H9 (cell line): ENCODE measurements at regions not wholly inside any gene's neighbourhood (a gene's known extent, or its start where the extent isn't known, plus 50 kb on each side); places are given as distances from the start of the nearest gene placed in this dataset.

ENCODE experiments used
- DNase-seq: peaks from one replicate; pipeline ENCODE4 v3.0.0-alpha.2; 2017
- H2AFZ ChIP-seq: one replicate; pipeline ENCODE4 v1.6.1; 2013; ENCODE audit warnings: mild to moderate bottlenecking, low read length, control low read depth, moderate library complexity
- H2AK5ac ChIP-seq: 2 replicates; pipeline ENCODE4 v1.6.1; 2013; ENCODE audit warnings: low read length, control low read depth, mixed read lengths; ENCODE audit not compliant: insufficient read length
- H2BK120ac ChIP-seq: one replicate; pipeline ENCODE4 v1.6.1; 2013; ENCODE audit warnings: low read depth, mild to moderate bottlenecking, low read length, control low read depth, inconsistent platforms; ENCODE audit not compliant: poor library complexity, severe bottlenecking
- H2BK12ac ChIP-seq: 2 replicates; pipeline ENCODE4 v1.6.1; 2013; ENCODE audit warnings: low read length, control low read depth, mixed read lengths, low read depth; ENCODE audit not compliant: insufficient read length
- H2BK15ac ChIP-seq: 2 replicates; pipeline ENCODE4 v1.6.1; 2013; ENCODE audit warnings: low read depth, low read length, control low read depth
- H2BK20ac ChIP-seq: one replicate; pipeline ENCODE4 v1.6.1; 2013; ENCODE audit warnings: low read depth, mild to moderate bottlenecking, low read length, control low read depth, inconsistent platforms; ENCODE audit not compliant: poor library complexity, severe bottlenecking
- H2BK5ac ChIP-seq: 2 replicates; pipeline ENCODE4 v1.6.1; 2013; ENCODE audit warnings: low read length, control low read depth, mixed read lengths; ENCODE audit not compliant: insufficient read length
- H3K14ac ChIP-seq: 2 replicates; pipeline ENCODE4 v1.6.1; 2013; ENCODE audit warnings: low read length, control low read depth; ENCODE audit not compliant: insufficient read depth
- H3K18ac ChIP-seq: 2 replicates; pipeline ENCODE4 v1.6.1; 2013; ENCODE audit warnings: low read depth, mild to moderate bottlenecking, mixed read lengths, low read length, control low read depth; ENCODE audit not compliant: insufficient read length
- H3K23ac ChIP-seq: 2 replicates; pipeline ENCODE4 v1.6.1; 2013; ENCODE audit warnings: low read length, control low read depth, mixed read lengths, low read depth; ENCODE audit not compliant: insufficient read length
- H3K23me2 ChIP-seq: 2 replicates; pipeline ENCODE4 v1.6.1; 2013; ENCODE audit warnings: low read depth, mild to moderate bottlenecking, mixed read lengths, low read length, control low read depth; ENCODE audit not compliant: insufficient read length, poor library complexity, severe bottlenecking
- H3K27ac ChIP-seq: 2 replicates; pipeline ENCODE4 v1.5.1; 2013; ENCODE audit warnings: low read length, control low read depth, mixed read lengths, low read depth; ENCODE audit not compliant: insufficient read length
- H3K27me3 ChIP-seq: 2 replicates; pipeline ENCODE4 v1.6.1; 2013; ENCODE audit warnings: low read length, control low read depth, inconsistent platforms; ENCODE audit not compliant: insufficient read depth
- H3K4ac ChIP-seq: 2 replicates; pipeline ENCODE4 v1.6.1; 2013; ENCODE audit warnings: low read depth, mild to moderate bottlenecking, control low read depth, inconsistent platforms, low read length, moderate library complexity
- H3K4me1 ChIP-seq: 2 replicates; pipeline ENCODE4 v1.6.1; 2013; ENCODE audit warnings: low read length, control low read depth, inconsistent platforms; ENCODE audit not compliant: insufficient read depth
- H3K4me2 ChIP-seq: 2 replicates; pipeline ENCODE4 v1.6.1; 2013; ENCODE audit warnings: low read length, control low read depth, mixed read lengths; ENCODE audit not compliant: insufficient read length, insufficient read depth
- H3K56ac ChIP-seq: 2 replicates; pipeline ENCODE4 v1.6.1; 2013; ENCODE audit warnings: low read depth, mild to moderate bottlenecking, mixed read lengths, low read length, control low read depth; ENCODE audit not compliant: insufficient read length
- H3K79me1 ChIP-seq: 2 replicates; pipeline ENCODE4 v1.6.1; 2013; ENCODE audit warnings: low read depth, mild to moderate bottlenecking, moderate library complexity, low read length, control low read depth, inconsistent platforms; ENCODE audit not compliant: insufficient read depth, poor library complexity, severe bottlenecking
- H3K79me2 ChIP-seq: 2 replicates; pipeline ENCODE4 v1.6.1; 2013; ENCODE audit warnings: low read length, control low read depth, inconsistent platforms; ENCODE audit not compliant: insufficient read depth
- H3K9ac ChIP-seq: 2 replicates; pipeline ENCODE4 v1.6.1; 2013; ENCODE audit warnings: low read length, control low read depth, mixed read lengths; ENCODE audit not compliant: insufficient read length; ENCODE audit errors: extremely low read depth
- H3K9me3 ChIP-seq: one replicate; pipeline ENCODE4 v1.6.1; 2013; ENCODE audit warnings: low read depth, low read length, inconsistent platforms; ENCODE audit not compliant: control insufficient read depth
- H3T11ph ChIP-seq: one replicate; pipeline ENCODE4 v1.6.1; 2013; ENCODE audit warnings: mild to moderate bottlenecking, low read length, control low read depth, inconsistent platforms
- H4K20me1 ChIP-seq: one replicate; pipeline ENCODE4 v1.6.1; 2013; ENCODE audit not compliant: control insufficient read depth, insufficient read length, insufficient read depth
- H4K5ac ChIP-seq: 2 replicates; pipeline ENCODE4 v1.6.1; 2013; ENCODE audit warnings: low read depth, mild to moderate bottlenecking, mixed read lengths, low read length, control low read depth; ENCODE audit not compliant: insufficient read length
- H4K8ac ChIP-seq: replicated peaks from 2 replicates; pipeline ENCODE4 v1.6.1; 2013; ENCODE audit warnings: low read length, control low read depth, mixed read lengths, low read depth; ENCODE audit not compliant: insufficient read length
- H4K91ac ChIP-seq: 2 replicates; pipeline ENCODE4 v1.6.1; 2013; ENCODE audit warnings: low read depth, mild to moderate bottlenecking, moderate library complexity, mixed read lengths, low read length, control low read depth; ENCODE audit not compliant: insufficient read length
- H3K27ac Mint-ChIP-seq, 3 experiments: 2 replicates in 2 of 3; 3 replicates in 1 of 3; pipeline ENCODE4 v1.8.0; 2020 to 2021; ENCODE audit warnings: mixed read lengths in 3 of 3, mild to moderate bottlenecking in 1 of 3, moderate library complexity in 1 of 3
- H3K27me3 Mint-ChIP-seq: 2 replicates; pipeline ENCODE4 v1.8.0; 2021; ENCODE audit warnings: low read depth, mild to moderate bottlenecking, moderate library complexity, mixed read lengths
- H3K36me3 Mint-ChIP-seq, 3 experiments: 2 replicates in 2 of 3; 3 replicates in 1 of 3; pipeline ENCODE4 v1.8.0; 2020 to 2021; ENCODE audit warnings: low read depth in 3 of 3, mixed read lengths in 3 of 3; ENCODE audit not compliant: insufficient read depth in 1 of 3
- H3K4me1 Mint-ChIP-seq, 2 experiments: 2 replicates each; pipeline ENCODE4 v1.8.0; 2020; ENCODE audit warnings: mixed read lengths in 2 of 2
- H3K4me3 Mint-ChIP-seq, 2 experiments: 2 replicates in 1 of 2; 3 replicates in 1 of 2; pipeline ENCODE4 v1.8.0; 2020 to 2021; ENCODE audit warnings: mild to moderate bottlenecking in 2 of 2, mixed read lengths in 2 of 2, moderate library complexity in 1 of 2
- H3K9me3 Mint-ChIP-seq, 2 experiments: 2 replicates in 1 of 2; 3 replicates in 1 of 2; pipeline ENCODE4 v1.8.0; 2020; ENCODE audit warnings: mild to moderate bottlenecking in 2 of 2, mixed read lengths in 2 of 2, moderate library complexity in 1 of 2
- WGBS: extraction: QIAGEN DNeasy Blood & Tissue Kit; methylation state at CpG from one replicate; pipeline ENCODE4 v1.1.7; 2013; ENCODE audit warnings: missing lambda C conversion rate, low lambda C conversion rate, mixed read lengths; ENCODE audit not compliant: insufficient read length; ENCODE audit errors: extremely low coverage; 5-methylcytosine and 5-hydroxymethylcytosine counted together
- TF ChIP-seq, protein P1 (sequence below): fragments of 200-600 bp; sonication (generic); conservative IDR thresholded peaks from 3 replicates; pipeline ENCODE4 v1.8.0; 2021; ENCODE audit warnings: antibody characterized with exemption, mild to moderate bottlenecking

DNA sequence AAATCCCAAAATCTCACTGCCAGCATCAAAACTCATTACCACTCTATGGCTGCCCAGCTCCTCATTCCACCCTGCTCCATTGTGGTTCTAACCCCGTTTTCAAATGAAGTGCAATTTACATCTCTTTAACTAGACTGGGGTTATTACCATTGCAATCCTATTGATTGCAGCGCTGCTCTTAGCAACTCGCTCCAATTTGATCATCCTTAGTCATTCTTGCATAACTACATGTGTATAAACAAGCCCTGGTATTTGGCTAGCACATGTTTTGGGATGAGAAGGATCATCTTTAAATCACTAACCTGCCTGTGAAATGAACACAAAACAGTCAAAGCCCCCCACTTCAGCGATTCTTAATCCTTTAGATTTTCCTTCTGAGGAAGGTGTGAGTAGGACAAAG, 340.1 kb upstream of the PPARGC1A start:
- H2AFZ ChIP-seq: no peak overlapping the region
- no peak overlapping the region for H3K4me2 ChIP-seq
- H3K18ac ChIP-seq: no peak overlapping the region
- H4K20me1 ChIP-seq: no peaks in the 10 kb centered on the region
- H4K91ac ChIP-seq: no peak overlapping the region
- no peaks in the 10 kb centered on the region for H3K27me3 ChIP-seq
- H3K23ac ChIP-seq: no peak overlapping the region
- TF ChIP-seq, protein P1, sequence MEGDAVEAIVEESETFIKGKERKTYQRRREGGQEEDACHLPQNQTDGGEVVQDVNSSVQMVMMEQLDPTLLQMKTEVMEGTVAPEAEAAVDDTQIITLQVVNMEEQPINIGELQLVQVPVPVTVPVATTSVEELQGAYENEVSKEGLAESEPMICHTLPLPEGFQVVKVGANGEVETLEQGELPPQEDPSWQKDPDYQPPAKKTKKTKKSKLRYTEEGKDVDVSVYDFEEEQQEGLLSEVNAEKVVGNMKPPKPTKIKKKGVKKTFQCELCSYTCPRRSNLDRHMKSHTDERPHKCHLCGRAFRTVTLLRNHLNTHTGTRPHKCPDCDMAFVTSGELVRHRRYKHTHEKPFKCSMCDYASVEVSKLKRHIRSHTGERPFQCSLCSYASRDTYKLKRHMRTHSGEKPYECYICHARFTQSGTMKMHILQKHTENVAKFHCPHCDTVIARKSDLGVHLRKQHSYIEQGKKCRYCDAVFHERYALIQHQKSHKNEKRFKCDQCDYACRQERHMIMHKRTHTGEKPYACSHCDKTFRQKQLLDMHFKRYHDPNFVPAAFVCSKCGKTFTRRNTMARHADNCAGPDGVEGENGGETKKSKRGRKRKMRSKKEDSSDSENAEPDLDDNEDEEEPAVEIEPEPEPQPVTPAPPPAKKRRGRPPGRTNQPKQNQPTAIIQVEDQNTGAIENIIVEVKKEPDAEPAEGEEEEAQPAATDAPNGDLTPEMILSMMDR: no peak
- DNase-seq: no peak
- Mint-ChIP-seq H3K27me3 (peaks cover under 1% of the 10 kb centered on the region; the same call in 1 of the 2 replicates), H3K36me3 (0 out of 7 replicates have a peak, but pooled peaks cover 0 to 4% (median 0%) of the 10 kb centered on the region in 3 experiments), H3K4me3 (no peak overlapping the region), H3K4me1 (peaks cover 28 to 40% of the 10 kb centered on the region in 2 experiments), H3K27ac (peak overlapping the region in 1 of 3 experiments; percentile 51; a peak in 1 of 7 replicates), H3K9me3 (no peaks in the 10 kb centered on the region)
- H3K23me2 ChIP-seq: no peaks in the 10 kb centered on the region
- WGBS: no CpG with 5 or more reads among the region's 4 CpGs
- H2BK15ac ChIP-seq: no peak overlapping the region
- H2BK20ac ChIP-seq: no peak overlapping the region
- no peak overlapping the region for H2BK5ac ChIP-seq
- H3T11ph ChIP-seq: no peak overlapping the region
- no peak overlapping the region for H2BK120ac ChIP-seq
- no peaks in the 10 kb centered on the region for H3K79me1 ChIP-seq
- H3K79me2 ChIP-seq: peaks cover 3% of the 10 kb centered on the region; the same call in 1 of the 2 replicates
- H4K8ac ChIP-seq: no peak overlapping the region
- no peak overlapping the region for H3K27ac ChIP-seq
- H3K9me3 ChIP-seq: no peaks in the 10 kb centered on the region
- no peak overlapping the region for H2BK12ac ChIP-seq
- no peak overlapping the region for H4K5ac ChIP-seq
- H3K4me1 ChIP-seq: peaks cover 6% of the 10 kb centered on the region; the same call in 1 of the 2 replicates
- H3K56ac ChIP-seq: no peak overlapping the region
- no peak overlapping the region for H3K9ac ChIP-seq
- H2AK5ac ChIP-seq: no peak overlapping the region
- no peak overlapping the region for H3K14ac ChIP-seq
- H3K4ac ChIP-seq: no peak overlapping the region
